DND-41 (cell line): ENCODE measurements at regions not wholly inside any gene's neighbourhood (a gene's known extent, or its start where the extent isn't known, plus 50 kb on each side); places are given as distances from the start of the nearest gene placed in this dataset.

Source experiments
- CTCF ChIP-seq: IDR thresholded peaks from 2 replicates; pipeline ENCODE4 v1.5.1; 2012; ENCODE audit warnings: borderline replicate concordance, low read length, moderate library complexity, mild to moderate bottlenecking; ENCODE audit not compliant: poor library complexity, severe bottlenecking; ENCODE audit errors: extremely low read depth
- EZH2 ChIP-seq: IDR thresholded peaks from 3 replicates; pipeline ENCODE4 v1.6.1; 2012; ENCODE audit warnings: borderline replicate concordance, low read depth, mild to moderate bottlenecking, moderate library complexity, low read length, inconsistent platforms; ENCODE audit not compliant: severe bottlenecking

GRCh38 chr1:218643281-218643680, 298.1 kb downstream of the TGFB2 start:
- no peak for TF ChIP-seq EZH2
- TF ChIP-seq CTCF, result no peak
